T-helper 1 cell (primary cell): ENCODE measurements at regions not wholly inside any gene's neighbourhood (a gene's known extent, or its start where the extent isn't known, plus 50 kb on each side); places are given as distances from the start of the nearest gene placed in this dataset.

Experiments used
- DNase-seq, 5 donors: peaks; one replicate each; pipeline ENCODE4 v3.0.0-alpha.2; 2012 to 2020

GRCh38 chr13:40317980-40318327 is 348.5 kb downstream of the FOXO1 start:
- no peak for DNase-seq

GRCh38 chr13:40318366-40318765 is 348.1 kb downstream of the FOXO1 start:
- DNase-seq = no peak

- DNase-seq = peak in 1 of 5 donors; percentile 18
Measured at GRCh38 chr13:40319699-40320579, 346.5 kb downstream of the FOXO1 start.

GRCh38 chr13:40328091-40328490 is 338.4 kb downstream of the FOXO1 start:
- DNase-seq = no peak

- no peak for DNase-seq
Measured at GRCh38 chr13:40329781-40330485, 336.5 kb downstream of the FOXO1 start.

- no peak for DNase-seq
Measured at GRCh38 chr13:40330950-40331349, 335.5 kb downstream of the FOXO1 start.

- no peak for DNase-seq
Measured at GRCh38 chr13:40331802-40332201, 334.6 kb downstream of the FOXO1 start.

GRCh38 chr13:40333226-40333625 is 333.2 kb downstream of the FOXO1 start:
- DNase-seq = no peak

- no peak for DNase-seq
Measured at GRCh38 chr13:40334031-40334430, 332.4 kb downstream of the FOXO1 start.

- DNase-seq = no peak
Measured at GRCh38 chr13:40334616-40335015, 331.8 kb downstream of the FOXO1 start.

- DNase-seq = no peak
Measured at GRCh38 chr13:40336228-40337221, 329.9 kb downstream of the FOXO1 start.

GRCh38 chr13:40337651-40338050 is 328.8 kb downstream of the FOXO1 start:
- no peak for DNase-seq

- no peak for DNase-seq
Measured at GRCh38 chr13:40338217-40338616, 328.2 kb downstream of the FOXO1 start.

- no peak for DNase-seq
Measured at GRCh38 chr13:40340368-40341095, 325.9 kb downstream of the FOXO1 start.

GRCh38 chr13:40341096-40341471 is 325.4 kb downstream of the FOXO1 start:
- no peak for DNase-seq

- no peak for DNase-seq
Measured at GRCh38 chr13:40341501-40341900, 324.9 kb downstream of the FOXO1 start.

- DNase-seq = no peak
Measured at GRCh38 chr13:40342461-40342860, 324.0 kb downstream of the FOXO1 start.

- DNase-seq = no peak
Measured at GRCh38 chr13:40342901-40343300, 323.5 kb downstream of the FOXO1 start.

- no peak for DNase-seq
Measured at GRCh38 chr13:40343550-40344269, 322.7 kb downstream of the FOXO1 start.

- DNase-seq = no peak
Measured at GRCh38 chr13:40344270-40345148, 321.9 kb downstream of the FOXO1 start.

- DNase-seq = no peak
Measured at GRCh38 chr13:40345149-40345514, 321.3 kb downstream of the FOXO1 start.
